IPS-15b (cell line): ENCODE measurements at regions not wholly inside any gene's neighbourhood (a gene's known extent, or its start where the extent isn't known, plus 50 kb on each side); places are given as distances from the start of the nearest gene placed in this dataset.

Source experiments
- H3K27me3 ChIP-seq: one replicate; pipeline ENCODE4 v1.6.1; 2013; ENCODE audit warnings: low read length; ENCODE audit not compliant: control insufficient read depth, insufficient read depth
- H3K36me3 ChIP-seq: one replicate; pipeline ENCODE4 v1.6.1; 2013; ENCODE audit warnings: low read length; ENCODE audit not compliant: control insufficient read depth, insufficient read depth
- H3K4me1 ChIP-seq: one replicate; pipeline ENCODE4 v1.6.1; 2013; ENCODE audit warnings: mild to moderate bottlenecking, low read length; ENCODE audit not compliant: control insufficient read depth, insufficient read depth
- H3K4me3 ChIP-seq: one replicate; pipeline ENCODE4 v1.5.1; 2013; ENCODE audit warnings: low read depth, low read length
- H3K9ac ChIP-seq: one replicate; pipeline ENCODE4 v1.6.1; 2013; ENCODE audit warnings: low read depth, mild to moderate bottlenecking, low read length
- H3K9me3 ChIP-seq: one replicate; pipeline ENCODE4 v1.6.1; 2013; ENCODE audit warnings: mild to moderate bottlenecking, low read length; ENCODE audit not compliant: control insufficient read depth, insufficient read depth

- no peaks in the 10 kb centered on the region for H3K36me3 ChIP-seq
- no peak overlapping the region for H3K9ac ChIP-seq
- H3K4me1 ChIP-seq = no peaks in the 10 kb centered on the region
These were observed 420.6 kb downstream of the SIPA1L2 start for GRCh38 chr1:232209357-232209756.

GRCh38 chr1:232207073-232207866 is 422.7 kb downstream of the SIPA1L2 start:
- no peaks in the 10 kb centered on the region for H3K9me3 ChIP-seq
- H3K36me3 ChIP-seq = no peaks in the 10 kb centered on the region
- no peak overlapping the region for H3K9ac ChIP-seq
- H3K27me3 ChIP-seq = no peaks in the 10 kb centered on the region
- no peak overlapping the region for H3K4me3 ChIP-seq
- H3K4me1 ChIP-seq = no peaks in the 10 kb centered on the region

More at GRCh38 chr1:232209357-232209756, 420.6 kb downstream of the SIPA1L2 start:
- Histone ChIP-seq H3K27me3 (no peaks in the 10 kb centered on the region), H3K9me3 (no peaks in the 10 kb centered on the region), H3K4me3 (no peak overlapping the region)

- H3K9me3 ChIP-seq = no peaks in the 10 kb centered on the region
- no peaks in the 10 kb centered on the region for H3K4me1 ChIP-seq
- no peak overlapping the region for H3K9ac ChIP-seq
- H3K36me3 ChIP-seq = no peaks in the 10 kb centered on the region
- no peaks in the 10 kb centered on the region for H3K27me3 ChIP-seq
- no peak overlapping the region for H3K4me3 ChIP-seq
These were observed 425.7 kb downstream of the SIPA1L2 start for GRCh38 chr1:232204269-232204668.

- no peaks in the 10 kb centered on the region for H3K36me3 ChIP-seq
- H3K9ac ChIP-seq = no peak overlapping the region
- H3K9me3 ChIP-seq = no peaks in the 10 kb centered on the region
- no peak overlapping the region for H3K4me3 ChIP-seq
- no peaks in the 10 kb centered on the region for H3K27me3 ChIP-seq
- no peaks in the 10 kb centered on the region for H3K4me1 ChIP-seq
These were observed 428.9 kb downstream of the SIPA1L2 start for GRCh38 chr1:232201024-232201423.

GRCh38 chr1:232196042-232196441 is 433.9 kb downstream of the SIPA1L2 start:
- Histone ChIP-seq H3K9ac (no peak overlapping the region), H3K4me1 (no peaks in the 10 kb centered on the region), H3K36me3 (no peaks in the 10 kb centered on the region), H3K9me3 (no peaks in the 10 kb centered on the region), H3K4me3 (no peak overlapping the region), H3K27me3 (no peaks in the 10 kb centered on the region)

GRCh38 chr1:232194424-232194823 is 435.5 kb downstream of the SIPA1L2 start:
- Histone ChIP-seq H3K9me3 (no peaks in the 10 kb centered on the region), H3K27me3 (no peaks in the 10 kb centered on the region), H3K36me3 (no peaks in the 10 kb centered on the region), H3K4me1 (no peaks in the 10 kb centered on the region), H3K4me3 (no peak overlapping the region), H3K9ac (no peak overlapping the region)

- no peaks in the 10 kb centered on the region for H3K9me3 ChIP-seq
- no peak overlapping the region for H3K4me3 ChIP-seq
- H3K9ac ChIP-seq = no peak overlapping the region
- H3K36me3 ChIP-seq = no peaks in the 10 kb centered on the region
- H3K4me1 ChIP-seq = no peaks in the 10 kb centered on the region
- H3K27me3 ChIP-seq = no peaks in the 10 kb centered on the region
These were observed 436.5 kb downstream of the SIPA1L2 start for GRCh38 chr1:232193451-232193783.

- no peak overlapping the region for H3K4me3 ChIP-seq
- no peak overlapping the region for H3K9ac ChIP-seq
- no peaks in the 10 kb centered on the region for H3K4me1 ChIP-seq
- H3K36me3 ChIP-seq = no peaks in the 10 kb centered on the region
- H3K9me3 ChIP-seq = no peaks in the 10 kb centered on the region
- no peaks in the 10 kb centered on the region for H3K27me3 ChIP-seq
These were observed 437.0 kb downstream of the SIPA1L2 start for GRCh38 chr1:232192781-232193450.

- Histone ChIP-seq H3K9ac (no peak overlapping the region), H3K9me3 (no peaks in the 10 kb centered on the region), H3K36me3 (no peaks in the 10 kb centered on the region), H3K27me3 (no peaks in the 10 kb centered on the region), H3K4me1 (no peaks in the 10 kb centered on the region), H3K4me3 (no peak overlapping the region)
These were observed 438.4 kb downstream of the SIPA1L2 start for GRCh38 chr1:232191560-232191959.

GRCh38 chr1:232188318-232188717 is 441.6 kb downstream of the SIPA1L2 start:
- Histone ChIP-seq H3K9ac (no peak overlapping the region), H3K4me3 (no peak overlapping the region), H3K27me3 (no peaks in the 10 kb centered on the region), H3K36me3 (peaks cover 4% of the 10 kb centered on the region), H3K4me1 (no peaks in the 10 kb centered on the region), H3K9me3 (no peaks in the 10 kb centered on the region)

GRCh38 chr1:232186931-232187330 is 443.0 kb downstream of the SIPA1L2 start:
- H3K4me3 ChIP-seq = no peak overlapping the region
- no peaks in the 10 kb centered on the region for H3K9me3 ChIP-seq
- H3K4me1 ChIP-seq = no peaks in the 10 kb centered on the region
- H3K9ac ChIP-seq = no peak overlapping the region
- no peaks in the 10 kb centered on the region for H3K27me3 ChIP-seq
- H3K36me3 ChIP-seq = peaks cover 4% of the 10 kb centered on the region
